Mesothelial cell of epicardium (in vitro differentiated cells): ENCODE measurements at regions not wholly inside any gene's neighbourhood (a gene's known extent, or its start where the extent isn't known, plus 50 kb on each side); places are given as distances from the start of the nearest gene placed in this dataset.

ENCODE experiments used
- DNase-seq, 2 experiments: peaks; one replicate each; pipeline ENCODE4 v3.0.0; 2021; ENCODE audit warnings: low spot score in 2 of 2; ENCODE audit not compliant: unreplicated experiment in 2 of 2
- H3K27ac Mint-ChIP-seq: 2 replicates; pipeline ENCODE4 v1.8.0; 2021; ENCODE audit warnings: mixed read lengths
- H3K27me3 Mint-ChIP-seq: 2 replicates; pipeline ENCODE4 v1.8.0; 2021; ENCODE audit warnings: low read depth, mixed read lengths
- H3K36me3 Mint-ChIP-seq: 2 replicates; pipeline ENCODE4 v1.8.0; 2021; ENCODE audit warnings: mixed read lengths
- H3K4me1 Mint-ChIP-seq: 2 replicates; pipeline ENCODE4 v1.8.0; 2021; ENCODE audit warnings: mixed read lengths
- H3K4me3 Mint-ChIP-seq: 2 replicates; pipeline ENCODE4 v1.8.0; 2021; ENCODE audit warnings: mild to moderate bottlenecking, moderate library complexity, mixed read lengths
- H3K9me3 Mint-ChIP-seq: 2 replicates; pipeline ENCODE4 v1.8.0; 2021; ENCODE audit warnings: mixed read lengths
- CTCF ChIP-seq: fragments of 200-600 bp; sonication (generic); IDR thresholded peaks from one replicate; pipeline ENCODE4 v1.5.0; 2021; ENCODE audit warnings: antibody characterized with exemption; ENCODE audit not compliant: unreplicated experiment

GRCh38 chr6:48199499-48199898, 88.5 kb upstream of the PTCHD4 start:
- H3K4me1 Mint-ChIP-seq: peaks cover 5% of the 10 kb centered on the region
- H3K27me3 Mint-ChIP-seq: no peaks in the 10 kb centered on the region
- no peak overlapping the region for H3K27ac Mint-ChIP-seq
- no peak for DNase-seq
- H3K9me3 Mint-ChIP-seq: peaks cover 26% of the 10 kb centered on the region
- no peak for TF ChIP-seq CTCF
- peaks cover 3% of the 10 kb centered on the region for H3K36me3 Mint-ChIP-seq
- no peak overlapping the region for H3K4me3 Mint-ChIP-seq

GRCh38 chr6:48197941-48198340, 86.9 kb upstream of the PTCHD4 start:
- H3K27me3 Mint-ChIP-seq: no peaks in the 10 kb centered on the region
- no peak overlapping the region for H3K27ac Mint-ChIP-seq
- H3K4me3 Mint-ChIP-seq: no peak overlapping the region
- TF ChIP-seq CTCF: no peak
- DNase-seq: no peak
- H3K36me3 Mint-ChIP-seq: peaks cover 3% of the 10 kb centered on the region
- peaks cover 5% of the 10 kb centered on the region for H3K4me1 Mint-ChIP-seq
- H3K9me3 Mint-ChIP-seq: peaks cover 14% of the 10 kb centered on the region

GRCh38 chr6:48194596-48195295, 83.7 kb upstream of the PTCHD4 start:
- Mint-ChIP-seq H3K27ac (no peak overlapping the region), H3K36me3 (no peaks in the 10 kb centered on the region), H3K27me3 (no peaks in the 10 kb centered on the region)

GRCh38 chr6:48188158-48188557, 77.2 kb upstream of the PTCHD4 start:
- H3K27ac Mint-ChIP-seq: no peak overlapping the region
- no peaks in the 10 kb centered on the region for H3K9me3 Mint-ChIP-seq

More at GRCh38 chr6:48194596-48195295, 83.7 kb upstream of the PTCHD4 start:
- no peak for DNase-seq
- no peaks in the 10 kb centered on the region for H3K4me1 Mint-ChIP-seq
- peaks cover 8% of the 10 kb centered on the region for H3K9me3 Mint-ChIP-seq
- no peak overlapping the region for H3K4me3 Mint-ChIP-seq
- no peak for TF ChIP-seq CTCF

GRCh38 chr6:48186746-48187145, 75.7 kb upstream of the PTCHD4 start:
- no peak for TF ChIP-seq CTCF
- no peak for DNase-seq
- Mint-ChIP-seq H3K4me1 (peaks cover 14% of the 10 kb centered on the region), H3K27ac (no peak overlapping the region), H3K4me3 (no peak overlapping the region), H3K9me3 (peaks cover 5% of the 10 kb centered on the region), H3K36me3 (no peaks in the 10 kb centered on the region), H3K27me3 (no peaks in the 10 kb centered on the region)

More at GRCh38 chr6:48188158-48188557, 77.2 kb upstream of the PTCHD4 start:
- TF ChIP-seq CTCF: no peak
- DNase-seq: no peak
- Mint-ChIP-seq H3K4me3 (no peak overlapping the region), H3K27me3 (no peaks in the 10 kb centered on the region), H3K4me1 (peaks cover 14% of the 10 kb centered on the region), H3K36me3 (no peaks in the 10 kb centered on the region)
